Heart right ventricle (tissue), 16 donors: ENCODE measurements at regions not wholly inside any gene's neighbourhood (a gene's known extent, or its start where the extent isn't known, plus 50 kb on each side); places are given as distances from the start of the nearest gene placed in this dataset.

ENCODE experiments used
- ATAC-seq, 8 donors: fragments of 200-7000 bp; cut with Tn5 transposase; one replicate each; pipeline ENCODE4 v1.9.1; 2020; ENCODE audit warnings: mild to moderate bottlenecking in 8 of 8, moderate library complexity in 8 of 8, moderate number of reproducible peaks in 1 of 8
- DNase-seq, 2 donors: peaks; one replicate each; pipeline ENCODE4 v3.0.0-alpha.2; 2020
- H3K27ac ChIP-seq, 10 donors: fragments of 200-600 bp; sonication (generic) in 2 of 10; one replicate each; pipeline versions ENCODE4 v1.5.0 to v1.8.0; 2020 to 2022; ENCODE audit warnings: mild to moderate bottlenecking in 3 of 10
- H3K27me3 ChIP-seq, 7 donors: fragments of 200-600 bp; one replicate each; pipeline ENCODE4 v1.8.0; 2021 to 2022; ENCODE audit warnings: mild to moderate bottlenecking in 2 of 7
- H3K36me3 ChIP-seq, 9 donors: fragments of 200-600 bp; sonication (generic) in 1 of 9; one replicate each; pipeline versions ENCODE4 v1.5.0 to v1.8.0; 2020 to 2022; ENCODE audit warnings: mild to moderate bottlenecking in 2 of 9
- H3K4me1 ChIP-seq, 9 donors: fragments of 200-600 bp; sonication (generic) in 1 of 9; one replicate each; pipeline versions ENCODE4 v1.5.0 to v1.8.0; 2020 to 2022; ENCODE audit warnings: mild to moderate bottlenecking in 4 of 9
- H3K4me3 ChIP-seq, 10 donors: fragments of 200-600 bp; sonication (generic) in 2 of 10; one replicate each; pipeline versions ENCODE4 v1.5.0 to v1.8.0; 2020 to 2022; ENCODE audit warnings: mild to moderate bottlenecking in 7 of 10, moderate library complexity in 2 of 10
- H3K9me3 ChIP-seq, 11 donors: fragments of 200-600 bp in 10 of 11; sonication (generic) in 2 of 11; one replicate each; pipeline versions ENCODE4 v1.5.0 to v1.8.0; 2013 to 2022; ENCODE audit warnings: mild to moderate bottlenecking in 2 of 11, control low read depth in 1 of 11, moderate library complexity in 1 of 11
- WGBS, 2 donors: extraction: QIAGEN DNeasy Blood & Tissue Kit; methylation state at CpG; one replicate each; pipeline ENCODE4 v1.1.7; 2013; ENCODE audit warnings: inconsistent platforms in 1 of 2; 5-methylcytosine and 5-hydroxymethylcytosine counted together
- intact Hi-C, 10 donors: fragments of 100-400 bp; cut with DNase I; formaldehyde crosslinking; loops; one replicate each; pipeline versions ENCODE4 v1.11.1 to v1.14.2; 2022
- TF ChIP-seq, protein P1 (sequence below), 9 donors: fragments of 200-600 bp; sonication (generic) in 2 of 9; IDR thresholded peaks; one replicate each; pipeline versions ENCODE4 v1.5.0 to v1.8.0; 2021 to 2022; ENCODE audit warnings: antibody characterized with exemption in 9 of 9, mild to moderate bottlenecking in 5 of 9, moderate library complexity in 1 of 9
- donor health status: Arrhythmogenic right ventricular cardiomyopathy.
- donor health status: ischemic (EF 13 %, LVEDD 7.1; RV severe dilation, severe dysfunction).
- donor health status: healthy with polysubstance abuse.
- donor health status: DM: no; HTN: yes; CAD: no.
- donor health status: DM: no; HTN: no; CAD: no.
- donor health status: ischemic (EF 25% LVEDD 6.9; RV normal size, moderate dysfunction).
- donor health status: ischemic (EF 25% LVEDD 5.7; RV mildly dilated, moderate dysfunction).
- donor health status: healthy.
- donor health status: DM: yes; HTN: yes; CAD: no.
- donor health status: Ischemic cardiomyopathy.
- donor health status: ischemic (EF 35%, LVEDD 5.7; RV mildly dilated, moderate dysfunction).
- donor health status: nonischemic (EF 11% LVEDD 7.7; RV severe dilation, severe dysfunction).
- donor health status: DM: yes; HTN: yes; CAD: no.
- donor health status: PGD.
- donor health status: ischemic (EF 29% LVEDD 5.4; RV normal size, mild dysfunction).
- donor health status: nonischemic (EF 23%, LVEDD 6.1; RV moderate dilation, normal function).

DNA sequence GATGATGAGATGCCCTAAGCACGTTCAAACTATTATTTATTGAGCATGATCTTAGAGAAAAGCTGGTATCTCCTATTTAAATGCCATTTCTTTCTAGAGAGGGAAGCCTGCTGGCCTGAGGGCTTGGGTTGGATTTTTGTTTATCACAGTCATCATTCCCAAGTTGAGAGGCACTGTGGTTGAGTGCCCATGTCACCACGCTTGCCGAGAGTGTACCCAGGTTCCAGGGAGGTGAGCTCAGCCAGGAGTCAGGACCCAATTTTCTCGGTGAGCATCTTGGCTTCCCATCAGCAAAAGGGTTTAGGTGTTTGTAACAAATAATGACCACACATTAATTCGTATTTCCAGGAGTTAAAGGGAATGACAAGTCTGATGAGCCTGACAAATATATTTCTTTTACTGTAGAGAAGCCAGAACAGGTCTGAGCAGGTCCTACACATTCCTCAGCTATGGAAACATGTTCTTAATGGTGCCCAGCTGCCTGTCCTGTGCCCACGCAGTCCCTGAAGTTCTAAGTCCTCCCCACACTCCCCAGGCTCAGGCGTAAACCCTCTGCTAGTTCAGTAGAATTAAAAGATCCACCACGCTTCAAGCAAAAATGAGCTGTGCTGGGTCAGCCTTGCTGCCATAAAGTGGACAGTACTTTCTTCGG lies 258.9 kb upstream of the IRX2 start:
- no peak for DNase-seq
- no peaks in the 10 kb centered on the region for H3K4me1 ChIP-seq
- no peaks in the 10 kb centered on the region for H3K27me3 ChIP-seq
- H3K4me3 ChIP-seq, result no peak overlapping the region
- WGBS, 2 donors, result 70 to 73% methylated on average over 9 of the region's 9 CpGs
- no peaks in the 10 kb centered on the region for H3K36me3 ChIP-seq
- peaks cover 0 to 7% (median 0%) of the 10 kb centered on the region in 11 donors for H3K9me3 ChIP-seq
- intact Hi-C loops, result no loop called here
- no peak for ATAC-seq
- TF ChIP-seq, protein P1, sequence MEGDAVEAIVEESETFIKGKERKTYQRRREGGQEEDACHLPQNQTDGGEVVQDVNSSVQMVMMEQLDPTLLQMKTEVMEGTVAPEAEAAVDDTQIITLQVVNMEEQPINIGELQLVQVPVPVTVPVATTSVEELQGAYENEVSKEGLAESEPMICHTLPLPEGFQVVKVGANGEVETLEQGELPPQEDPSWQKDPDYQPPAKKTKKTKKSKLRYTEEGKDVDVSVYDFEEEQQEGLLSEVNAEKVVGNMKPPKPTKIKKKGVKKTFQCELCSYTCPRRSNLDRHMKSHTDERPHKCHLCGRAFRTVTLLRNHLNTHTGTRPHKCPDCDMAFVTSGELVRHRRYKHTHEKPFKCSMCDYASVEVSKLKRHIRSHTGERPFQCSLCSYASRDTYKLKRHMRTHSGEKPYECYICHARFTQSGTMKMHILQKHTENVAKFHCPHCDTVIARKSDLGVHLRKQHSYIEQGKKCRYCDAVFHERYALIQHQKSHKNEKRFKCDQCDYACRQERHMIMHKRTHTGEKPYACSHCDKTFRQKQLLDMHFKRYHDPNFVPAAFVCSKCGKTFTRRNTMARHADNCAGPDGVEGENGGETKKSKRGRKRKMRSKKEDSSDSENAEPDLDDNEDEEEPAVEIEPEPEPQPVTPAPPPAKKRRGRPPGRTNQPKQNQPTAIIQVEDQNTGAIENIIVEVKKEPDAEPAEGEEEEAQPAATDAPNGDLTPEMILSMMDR (IDR thresholded peaks at IDR 0.05), result no peak
- no peak overlapping the region for H3K27ac ChIP-seq

DNA sequence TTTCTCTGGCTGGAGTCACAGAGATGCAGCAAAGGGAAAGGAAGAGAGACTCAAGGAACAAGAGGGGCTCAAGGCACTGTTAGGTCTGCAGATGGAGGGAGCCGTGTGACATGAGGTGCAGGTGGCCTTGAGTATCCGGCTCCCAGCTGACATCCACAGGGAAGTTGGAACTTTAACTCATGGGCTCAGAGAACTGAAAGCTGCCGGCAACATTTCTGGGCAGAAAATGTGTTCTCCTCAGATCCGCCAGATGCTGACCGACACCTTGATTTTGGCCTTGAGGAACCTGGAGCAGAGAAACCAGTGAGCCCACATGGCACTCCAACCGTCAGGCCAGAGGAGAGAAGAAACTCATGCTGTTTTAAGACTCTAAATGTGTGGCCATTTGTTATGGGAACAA lies 258.1 kb upstream of the IRX2 start:
- ATAC-seq (no peak), DNase-seq (no peak)
- intact Hi-C loops, result loop anchor here in 1 of 10 donors (10.0 kb wide), 1 partner anchor 885 kb away; no protein-coding TSS in a partner anchor
- H3K9me3 ChIP-seq, result peaks cover 0 to 12% (median 0%) of the 10 kb centered on the region in 11 donors
- H3K27ac ChIP-seq, result no peak overlapping the region
- 78 to 80% methylated on average over 6 of the region's 6 CpGs for WGBS, 2 donors
- H3K27me3 ChIP-seq, result peaks cover 0 to 3% (median 0%) of the 10 kb centered on the region in 7 donors
- H3K36me3 ChIP-seq, result no peaks in the 10 kb centered on the region
- TF ChIP-seq, protein P1 (IDR thresholded peaks at IDR 0.05), result no peak
- H3K4me1 ChIP-seq, result no peaks in the 10 kb centered on the region
- no peak overlapping the region for H3K4me3 ChIP-seq

DNA sequence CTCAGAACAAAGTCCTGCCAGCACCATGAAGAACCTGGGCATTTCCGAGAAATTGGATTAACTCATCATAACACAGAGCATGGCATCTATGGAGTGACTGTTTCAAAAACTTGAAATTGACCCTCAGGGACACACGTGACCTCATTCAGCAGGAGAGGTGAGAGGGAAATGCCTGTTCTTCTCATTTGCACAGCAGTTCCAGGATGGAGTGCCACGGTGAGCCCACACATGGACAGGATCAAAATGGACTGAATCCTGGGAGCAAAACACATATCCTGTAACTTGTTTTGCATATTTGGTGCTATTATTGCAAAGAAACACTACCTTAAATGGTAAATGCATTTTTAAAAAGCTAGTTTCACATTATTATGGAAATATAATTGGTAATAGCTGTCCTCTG lies 256.1 kb upstream of the IRX2 start:
- Histone ChIP-seq H3K27me3 (peaks cover 0 to 3% (median 0%) of the 10 kb centered on the region in 7 donors), H3K36me3 (no peaks in the 10 kb centered on the region), H3K4me3 (no peak overlapping the region), H3K9me3 (peaks cover 0 to 12% (median 0%) of the 10 kb centered on the region in 11 donors), H3K4me1 (no peaks in the 10 kb centered on the region), H3K27ac (no peak overlapping the region)
- DNase-seq (no peak), ATAC-seq (no peak)
- intact Hi-C loops, result loop anchor here in 1 of 10 donors (10.0 kb wide), 1 partner anchor 887 kb away; no protein-coding TSS in a partner anchor
- TF ChIP-seq, protein P1 (IDR thresholded peaks at IDR 0.05), result no peak
- 49 to 50% methylated on average over 3 of the region's 3 CpGs for WGBS, 2 donors

DNA sequence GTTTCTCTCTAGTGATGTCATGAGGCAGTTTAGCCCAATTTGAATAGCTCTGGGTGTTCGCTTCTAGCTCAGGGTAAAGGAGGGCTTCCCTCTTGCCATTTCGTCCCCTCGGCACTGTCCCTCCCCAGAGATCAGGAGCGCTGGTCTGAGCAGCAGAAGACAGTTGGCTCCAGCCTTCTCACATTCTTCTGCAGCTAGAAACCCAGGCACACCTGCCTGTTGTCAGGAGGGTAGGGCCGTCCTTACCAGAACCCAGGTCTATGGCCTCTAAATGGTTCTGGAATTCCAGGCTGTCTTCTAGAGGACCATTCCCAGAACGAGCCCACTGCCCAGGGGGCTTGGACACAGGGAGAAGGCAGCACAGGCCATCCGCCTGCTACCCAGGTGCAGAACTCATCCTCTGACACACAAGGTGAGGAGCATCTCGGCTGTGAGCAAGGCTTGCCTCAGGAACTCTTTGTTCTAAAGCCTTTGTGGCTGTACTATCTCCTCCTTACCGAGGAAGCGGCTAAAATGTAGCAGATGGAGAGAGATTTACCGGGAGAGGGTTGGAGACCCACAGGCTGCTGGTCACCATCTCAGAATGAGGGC lies 255.6 kb upstream of the IRX2 start:
- TF ChIP-seq, protein P1 (IDR thresholded peaks at IDR 0.05), result no peak
- DNase-seq (no peak), ATAC-seq (no peak)
- Histone ChIP-seq H3K9me3 (peaks cover 0 to 15% (median 0%) of the 10 kb centered on the region in 11 donors), H3K36me3 (no peaks in the 10 kb centered on the region), H3K27me3 (peaks cover 0 to 3% (median 0%) of the 10 kb centered on the region in 7 donors), H3K27ac (no peak overlapping the region), H3K4me1 (no peaks in the 10 kb centered on the region), H3K4me3 (no peak overlapping the region)
- intact Hi-C loops, result loop anchor here in 1 of 10 donors (10.0 kb wide), 1 partner anchor 888 kb away; no protein-coding TSS in a partner anchor
- WGBS, 2 donors, result 84 to 87% methylated on average over 11 of the region's 11 CpGs
